Tibial artery (tissue), 4 donors: ENCODE measurements at regions not wholly inside any gene's neighbourhood (a gene's known extent, or its start where the extent isn't known, plus 50 kb on each side); places are given as distances from the start of the nearest gene placed in this dataset.
"Not testable (repeated sequence)": the region's sequence is repeated elsewhere in the genome, so short reads cannot be mapped to it uniquely, and the experiment has no call there.

Source experiments
- DNase-seq, 2 donors: peaks; one replicate each; pipeline ENCODE4 v3.0.0-alpha.2; 2019
- H3K27ac ChIP-seq, 2 donors: fragments of 200-600 bp; sonication (generic) in 1 of 2; 1 replicate in 1 of 2; 2 replicates in 1 of 2; pipeline ENCODE4 v1.5.1; 2018 to 2019; ENCODE audit warnings: mild to moderate bottlenecking in 1 of 2
- H3K27me3 ChIP-seq, 2 donors: fragments of 200-600 bp; sonication (generic) in 1 of 2; one replicate each; pipeline versions ENCODE4 v1.5.1 to v1.6.0; 2016 to 2019
- H3K36me3 ChIP-seq, 3 donors: fragments of 200-600 bp; sonication (generic) in 2 of 3; one replicate each; pipeline ENCODE4 v1.5.1; 2016 to 2019; ENCODE audit warnings: mild to moderate bottlenecking in 2 of 3
- H3K4me1 ChIP-seq, 4 donors: fragments of 200-600 bp; sonication (generic) in 2 of 4; 1 replicate in 3 of 4; 2 replicates in 1 of 4; pipeline ENCODE4 v1.5.1; 2016 to 2019
- H3K4me3 ChIP-seq, 2 donors: fragments of 200-600 bp; sonication (generic) in 1 of 2; 1 replicate in 1 of 2; 2 replicates in 1 of 2; pipeline ENCODE4 v1.5.1; 2018 to 2019; ENCODE audit warnings: mild to moderate bottlenecking in 2 of 2
- H3K9me3 ChIP-seq, 3 donors: fragments of 200-600 bp; sonication (generic) in 1 of 3; one replicate each; pipeline ENCODE4 v1.5.1; 2016 to 2019
- CTCF ChIP-seq, 2 experiments: fragments of 200-600 bp in 1 of 2; fragments of 450-650 bp in 1 of 2; IDR thresholded peaks; one replicate each; pipeline ENCODE4 v1.5.1; 2017 to 2019; ENCODE audit warnings: antibody characterized with exemption in 2 of 2, mild to moderate bottlenecking in 1 of 2, moderate library complexity in 1 of 2
- intact Hi-C: fragments of 100-400 bp; cut with DNase I; formaldehyde crosslinking; loops from one replicate; pipeline ENCODE4 v1.15.0; 2023; ENCODE audit warnings: low total_unique reads

GRCh38 chr2:83967854-83968253 lies 491.2 kb downstream of the SUCLG1 start:
- Histone ChIP-seq H3K4me3 (no peak overlapping the region), H3K4me1 (no peaks in the 10 kb centered on the region), H3K27ac (no peak overlapping the region), H3K27me3 (no peaks in the 10 kb centered on the region), H3K36me3 (no peaks in the 10 kb centered on the region), H3K9me3 (no peaks in the 10 kb centered on the region)
- intact Hi-C loops: no loop called here
- no peak for DNase-seq
- no peak for TF ChIP-seq CTCF (IDR thresholded peaks at IDR 0.05)

- H3K27me3 ChIP-seq, DNase-seq, H3K9me3 ChIP-seq: not testable (repeated sequence)
These were observed 492.1 kb downstream of the SUCLG1 start for GRCh38 chr2:83966946-83967345.

GRCh38 chr2:83961512-83961911 lies 497.6 kb downstream of the SUCLG1 start:
- Histone ChIP-seq H3K27me3 (no peaks in the 10 kb centered on the region), H3K4me1 (no peaks in the 10 kb centered on the region), H3K9me3 (no peaks in the 10 kb centered on the region), H3K4me3 (no peak overlapping the region), H3K27ac (no peak overlapping the region), H3K36me3 (no peaks in the 10 kb centered on the region)
- no peak for TF ChIP-seq CTCF (IDR thresholded peaks at IDR 0.05)
- no peak for DNase-seq
- intact Hi-C loops: no loop called here

More at GRCh38 chr2:83966946-83967345, 492.1 kb downstream of the SUCLG1 start:
- H3K27ac ChIP-seq, H3K36me3 ChIP-seq, intact Hi-C loops, H3K4me1 ChIP-seq, H3K4me3 ChIP-seq: not testable (repeated sequence)

- intact Hi-C loops: no loop called here
- H3K27ac ChIP-seq: no peak overlapping the region
- no peak overlapping the region for H3K4me3 ChIP-seq
- no peaks in the 10 kb centered on the region for H3K36me3 ChIP-seq
- no peak for TF ChIP-seq CTCF (IDR thresholded peaks at IDR 0.05)
- no peaks in the 10 kb centered on the region for H3K27me3 ChIP-seq
- H3K4me1 ChIP-seq: no peaks in the 10 kb centered on the region
- H3K9me3 ChIP-seq: no peaks in the 10 kb centered on the region
- no peak for DNase-seq
These were observed 498.7 kb downstream of the SUCLG1 start for GRCh38 chr2:83960371-83960770.

GRCh38 chr2:83959266-83959665 lies 499.8 kb downstream of the SUCLG1 start:
- Histone ChIP-seq H3K27me3 (no peaks in the 10 kb centered on the region), H3K4me3 (no peak overlapping the region), H3K27ac (no peak overlapping the region), H3K4me1 (no peaks in the 10 kb centered on the region), H3K9me3 (no peaks in the 10 kb centered on the region), H3K36me3 (no peaks in the 10 kb centered on the region)
- no peak for TF ChIP-seq CTCF (IDR thresholded peaks at IDR 0.05)
- intact Hi-C loops: no loop called here
- no peak for DNase-seq

- TF ChIP-seq CTCF (IDR thresholded peaks at IDR 0.05): no peak
- H3K9me3 ChIP-seq: no peaks in the 10 kb centered on the region
- no peak overlapping the region for H3K27ac ChIP-seq
- no peaks in the 10 kb centered on the region for H3K36me3 ChIP-seq
- H3K4me3 ChIP-seq: no peak overlapping the region
- no peak for DNase-seq
- intact Hi-C loops: no loop called here
- H3K27me3 ChIP-seq: no peaks in the 10 kb centered on the region
- no peaks in the 10 kb centered on the region for H3K4me1 ChIP-seq
These were observed 502.1 kb downstream of the SUCLG1 start for GRCh38 chr2:83956991-83957390.
